Stomach (tissue), 4 donors: ENCODE measurements at regions not wholly inside any gene's neighbourhood (a gene's known extent, or its start where the extent isn't known, plus 50 kb on each side); places are given as distances from the start of the nearest gene placed in this dataset.

Experiments
- EP300 ChIP-seq: sonication (generic); formaldehyde crosslinking; IDR thresholded peaks from one replicate; pipeline ENCODE4 v1.6.1; 2017; ENCODE audit warnings: antibody characterized with exemption
- POLR2A ChIP-seq, 4 donors: fragments of 450-650 bp; IDR thresholded peaks; one replicate each; pipeline ENCODE4 v1.6.1; 2016; ENCODE audit warnings: antibody characterized with exemption in 4 of 4, control low read depth in 2 of 4, mild to moderate bottlenecking in 1 of 4, moderate library complexity in 1 of 4
- TF ChIP-seq, protein P1 (sequence below), 7 experiments: fragments of 450-650 bp in 4 of 7; fragments of 200-600 bp in 3 of 7; sonication (generic) in 3 of 7; IDR thresholded peaks; one replicate each; pipeline ENCODE4 v1.5.1; 2016 to 2019; ENCODE audit warnings: antibody characterized with exemption in 7 of 7, control low read depth in 2 of 7, mild to moderate bottlenecking in 1 of 7

DNA sequence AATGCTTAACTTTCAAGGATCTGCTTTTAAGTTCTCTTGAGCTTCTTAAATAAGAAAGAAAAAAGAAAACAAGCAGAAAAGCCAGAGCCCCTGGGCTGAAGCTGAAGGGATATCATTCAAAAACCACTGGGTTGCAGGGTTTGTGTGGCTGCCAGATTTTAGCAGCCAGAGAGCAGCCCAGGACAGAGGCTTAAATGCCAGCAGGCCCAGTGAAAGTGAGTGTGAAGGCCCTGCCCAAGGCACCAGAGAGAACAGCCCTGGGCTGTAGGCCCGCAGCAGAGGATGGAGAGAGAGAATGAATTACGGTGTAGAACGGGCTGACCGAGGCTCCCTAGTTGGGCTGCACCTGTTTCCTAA lies 106.3 kb upstream of the BOC start:
- TF ChIP-seq, protein P1, sequence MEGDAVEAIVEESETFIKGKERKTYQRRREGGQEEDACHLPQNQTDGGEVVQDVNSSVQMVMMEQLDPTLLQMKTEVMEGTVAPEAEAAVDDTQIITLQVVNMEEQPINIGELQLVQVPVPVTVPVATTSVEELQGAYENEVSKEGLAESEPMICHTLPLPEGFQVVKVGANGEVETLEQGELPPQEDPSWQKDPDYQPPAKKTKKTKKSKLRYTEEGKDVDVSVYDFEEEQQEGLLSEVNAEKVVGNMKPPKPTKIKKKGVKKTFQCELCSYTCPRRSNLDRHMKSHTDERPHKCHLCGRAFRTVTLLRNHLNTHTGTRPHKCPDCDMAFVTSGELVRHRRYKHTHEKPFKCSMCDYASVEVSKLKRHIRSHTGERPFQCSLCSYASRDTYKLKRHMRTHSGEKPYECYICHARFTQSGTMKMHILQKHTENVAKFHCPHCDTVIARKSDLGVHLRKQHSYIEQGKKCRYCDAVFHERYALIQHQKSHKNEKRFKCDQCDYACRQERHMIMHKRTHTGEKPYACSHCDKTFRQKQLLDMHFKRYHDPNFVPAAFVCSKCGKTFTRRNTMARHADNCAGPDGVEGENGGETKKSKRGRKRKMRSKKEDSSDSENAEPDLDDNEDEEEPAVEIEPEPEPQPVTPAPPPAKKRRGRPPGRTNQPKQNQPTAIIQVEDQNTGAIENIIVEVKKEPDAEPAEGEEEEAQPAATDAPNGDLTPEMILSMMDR (IDR thresholded peaks at IDR 0.05), result no peak
- TF ChIP-seq EP300 (no peak), POLR2A (IDR thresholded peaks at IDR 0.05) (no peak)
